ENCODE measurements at regions not wholly inside any gene's neighbourhood (a gene's known extent, or its start where the extent isn't known, plus 50 kb on each side); places are given as distances from the start of the nearest gene placed in this dataset.

- Histone ChIP-seq H3K36me3 (ENCODE audit: insufficient read depth, low read length) (no peaks in the 10 kb centered on the region), H3K9me3 (ENCODE audit: low read length) (no peaks in the 10 kb centered on the region), H3K4me3 (ENCODE audit: low read depth, low read length, poor library complexity, severe bottlenecking) (no peak overlapping the region), H3K4me1 (ENCODE audit: insufficient read depth, low read length, severe bottlenecking) (no peaks in the 10 kb centered on the region), H2AFZ (ENCODE audit: low read length) (no peak overlapping the region), H3K9ac (ENCODE audit: low read length) (no peak overlapping the region), H4K20me1 (ENCODE audit: insufficient read depth, low read length) (no peaks in the 10 kb centered on the region), H3K27me3 (ENCODE audit: insufficient read depth, low read length) (no peaks in the 10 kb centered on the region), H3K27ac (ENCODE audit: low read depth, low read length, poor library complexity, severe bottlenecking) (no peak overlapping the region), H3K9me2 (ENCODE audit: low read depth, low read length) (no peaks in the 10 kb centered on the region), H3F3A (ENCODE audit: insufficient read depth, low read length) (no peaks in the 10 kb centered on the region), H3K79me2 (ENCODE audit: insufficient read depth, low read length) (no peaks in the 10 kb centered on the region), H3K4me2 (ENCODE audit: low read length) (no peak overlapping the region)
- TF ChIP-seq, protein P1, sequence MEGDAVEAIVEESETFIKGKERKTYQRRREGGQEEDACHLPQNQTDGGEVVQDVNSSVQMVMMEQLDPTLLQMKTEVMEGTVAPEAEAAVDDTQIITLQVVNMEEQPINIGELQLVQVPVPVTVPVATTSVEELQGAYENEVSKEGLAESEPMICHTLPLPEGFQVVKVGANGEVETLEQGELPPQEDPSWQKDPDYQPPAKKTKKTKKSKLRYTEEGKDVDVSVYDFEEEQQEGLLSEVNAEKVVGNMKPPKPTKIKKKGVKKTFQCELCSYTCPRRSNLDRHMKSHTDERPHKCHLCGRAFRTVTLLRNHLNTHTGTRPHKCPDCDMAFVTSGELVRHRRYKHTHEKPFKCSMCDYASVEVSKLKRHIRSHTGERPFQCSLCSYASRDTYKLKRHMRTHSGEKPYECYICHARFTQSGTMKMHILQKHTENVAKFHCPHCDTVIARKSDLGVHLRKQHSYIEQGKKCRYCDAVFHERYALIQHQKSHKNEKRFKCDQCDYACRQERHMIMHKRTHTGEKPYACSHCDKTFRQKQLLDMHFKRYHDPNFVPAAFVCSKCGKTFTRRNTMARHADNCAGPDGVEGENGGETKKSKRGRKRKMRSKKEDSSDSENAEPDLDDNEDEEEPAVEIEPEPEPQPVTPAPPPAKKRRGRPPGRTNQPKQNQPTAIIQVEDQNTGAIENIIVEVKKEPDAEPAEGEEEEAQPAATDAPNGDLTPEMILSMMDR (IDR thresholded peaks at IDR 0.05; ENCODE audit: low read length) = no peak
- TF ChIP-seq EZH2 (IDR thresholded peaks at IDR 0.05; ENCODE audit: borderline replicate concordance, low read length) = no peak
These were observed 618.3 kb downstream of the NR2F1-AS1 start for GRCh38 chr5:92962752-92963151.

DNA sequence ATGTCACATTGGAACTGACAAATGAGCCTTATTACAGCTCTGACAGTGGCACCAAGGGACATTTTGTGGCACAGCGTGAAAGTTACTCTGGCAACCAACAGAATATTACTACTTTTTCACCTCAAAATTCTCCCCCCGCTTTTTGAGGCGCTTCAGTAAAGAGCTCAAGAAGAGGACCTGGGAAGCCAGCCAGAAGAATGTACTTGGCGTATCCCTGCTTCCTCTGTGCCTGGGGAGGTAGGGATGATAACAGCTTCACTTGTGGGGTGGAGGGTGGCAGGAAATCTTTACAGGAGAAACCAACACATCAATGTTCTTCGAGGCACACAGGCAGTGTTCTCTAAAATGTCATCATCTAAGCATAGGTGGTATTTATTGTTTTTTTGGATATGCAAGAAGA, 624.1 kb downstream of the NR2F1-AS1 start:
- Histone ChIP-seq H2AFZ (ENCODE audit: low read length) (no peak overlapping the region), H3K27me3 (ENCODE audit: insufficient read depth, low read length) (no peaks in the 10 kb centered on the region), H3K36me3 (ENCODE audit: insufficient read depth, low read length) (no peaks in the 10 kb centered on the region), H3K4me2 (ENCODE audit: low read length) (no peak overlapping the region), H3K9me2 (ENCODE audit: low read depth, low read length) (no peaks in the 10 kb centered on the region), H3K27ac (ENCODE audit: low read depth, low read length, poor library complexity, severe bottlenecking) (no peak overlapping the region), H3K9ac (ENCODE audit: low read length) (no peak overlapping the region), H3F3A (ENCODE audit: insufficient read depth, low read length) (no peaks in the 10 kb centered on the region), H3K9me3 (ENCODE audit: low read length) (no peaks in the 10 kb centered on the region), H3K79me2 (ENCODE audit: insufficient read depth, low read length) (no peaks in the 10 kb centered on the region), H4K20me1 (ENCODE audit: insufficient read depth, low read length) (no peaks in the 10 kb centered on the region), H3K4me1 (ENCODE audit: insufficient read depth, low read length, severe bottlenecking) (no peaks in the 10 kb centered on the region), H3K4me3 (ENCODE audit: low read depth, low read length, poor library complexity, severe bottlenecking) (no peak overlapping the region)
- TF ChIP-seq EZH2 (IDR thresholded peaks at IDR 0.05; ENCODE audit: borderline replicate concordance, low read length) = no peak
- TF ChIP-seq, protein P1 (IDR thresholded peaks at IDR 0.05; ENCODE audit: low read length) = no peak

GRCh38 chr5:92952243-92952642, 628.8 kb downstream of the NR2F1-AS1 start:
- Histone ChIP-seq H3K79me2 (ENCODE audit: insufficient read depth, low read length) (no peaks in the 10 kb centered on the region), H3F3A (ENCODE audit: insufficient read depth, low read length) (no peaks in the 10 kb centered on the region), H3K27ac (ENCODE audit: low read depth, low read length, poor library complexity, severe bottlenecking) (no peak overlapping the region), H2AFZ (ENCODE audit: low read length) (no peak overlapping the region), H3K4me2 (ENCODE audit: low read length) (no peak overlapping the region), H3K27me3 (ENCODE audit: insufficient read depth, low read length) (no peaks in the 10 kb centered on the region), H3K9me2 (ENCODE audit: low read depth, low read length) (no peaks in the 10 kb centered on the region), H3K4me1 (ENCODE audit: insufficient read depth, low read length, severe bottlenecking) (no peaks in the 10 kb centered on the region), H3K4me3 (ENCODE audit: low read depth, low read length, poor library complexity, severe bottlenecking) (no peak overlapping the region), H4K20me1 (ENCODE audit: insufficient read depth, low read length) (no peaks in the 10 kb centered on the region), H3K36me3 (ENCODE audit: insufficient read depth, low read length) (no peaks in the 10 kb centered on the region), H3K9ac (ENCODE audit: low read length) (no peak overlapping the region), H3K9me3 (ENCODE audit: low read length) (peaks cover 3% of the 10 kb centered on the region; the same call in 1 of the 2 replicates)
- no peak for TF ChIP-seq EZH2 (IDR thresholded peaks at IDR 0.05; ENCODE audit: borderline replicate concordance, low read length)
- TF ChIP-seq, protein P1 (IDR thresholded peaks at IDR 0.05; ENCODE audit: low read length) = no peak

Data from OCI-LY1 (cell line).